Brain microvascular endothelial cell (primary cell): ENCODE measurements at regions not wholly inside any gene's neighbourhood (a gene's known extent, or its start where the extent isn't known, plus 50 kb on each side); places are given as distances from the start of the nearest gene placed in this dataset.

Source experiments
- DNase-seq: peaks from one replicate; pipeline ENCODE4 v3.0.0-alpha.2; 2020
- H3K27ac ChIP-seq: fragments of 250-450 bp; sonication (Bioruptor Pico); 2 replicates; pipeline ENCODE4 v1.5.1; 2020; ENCODE audit warnings: mild to moderate bottlenecking, moderate library complexity
- H3K27me3 ChIP-seq: fragments of 250-450 bp; sonication (Bioruptor Pico); replicated peaks from 2 replicates; pipeline ENCODE4 v1.5.1; 2020; ENCODE audit warnings: mild to moderate bottlenecking
- H3K36me3 ChIP-seq: fragments of 250-450 bp; sonication (Bioruptor Pico); replicated peaks from 2 replicates; pipeline ENCODE4 v1.5.1; 2020; ENCODE audit warnings: mild to moderate bottlenecking
- H3K4me3 ChIP-seq: 2 replicates; pipeline ENCODE4 v1.5.1; 2011; ENCODE audit warnings: low read depth, mild to moderate bottlenecking, control low read depth, low read length, moderate library complexity
- in situ Hi-C: cut with HindIII; loops from 2 replicates; pipeline ENCODE4 v1.10.0; 2017; ENCODE audit warnings: low sequenced_read_pairs, low pct_ligation_motif_present
- TF ChIP-seq, protein P1 (sequence below): IDR thresholded peaks from 2 replicates; pipeline ENCODE4 v1.5.1; 2011; ENCODE audit warnings: low read depth, mild to moderate bottlenecking, moderate library complexity, low read length, control low read depth, inconsistent platforms; ENCODE audit errors: missing control alignments

DNA sequence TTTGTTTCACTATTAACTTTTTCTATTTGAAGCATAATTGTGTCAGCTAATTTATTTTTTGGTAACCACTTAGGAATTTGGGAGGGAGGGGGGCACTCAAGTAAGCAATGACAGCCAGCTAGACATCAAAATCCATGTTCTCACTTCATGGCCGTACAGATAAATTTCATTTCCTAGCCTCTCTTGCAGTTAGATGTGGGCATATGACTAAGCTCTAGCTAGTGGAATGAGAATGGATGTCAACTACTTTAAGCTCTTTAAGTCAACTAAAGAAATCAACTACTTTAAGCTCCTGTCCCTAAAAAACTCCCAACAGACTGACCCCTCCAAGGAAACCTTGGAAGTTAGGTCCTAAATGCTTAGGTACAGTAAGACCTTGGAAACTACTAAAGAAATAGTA lies 92.0 kb downstream of the KCNRG start:
- in situ Hi-C loops = no loop called here
- no peaks in the 10 kb centered on the region for H3K27me3 ChIP-seq
- no peak overlapping the region for H3K27ac ChIP-seq
- no peak overlapping the region for H3K4me3 ChIP-seq
- H3K36me3 ChIP-seq = no peaks in the 10 kb centered on the region
- TF ChIP-seq, protein P1, sequence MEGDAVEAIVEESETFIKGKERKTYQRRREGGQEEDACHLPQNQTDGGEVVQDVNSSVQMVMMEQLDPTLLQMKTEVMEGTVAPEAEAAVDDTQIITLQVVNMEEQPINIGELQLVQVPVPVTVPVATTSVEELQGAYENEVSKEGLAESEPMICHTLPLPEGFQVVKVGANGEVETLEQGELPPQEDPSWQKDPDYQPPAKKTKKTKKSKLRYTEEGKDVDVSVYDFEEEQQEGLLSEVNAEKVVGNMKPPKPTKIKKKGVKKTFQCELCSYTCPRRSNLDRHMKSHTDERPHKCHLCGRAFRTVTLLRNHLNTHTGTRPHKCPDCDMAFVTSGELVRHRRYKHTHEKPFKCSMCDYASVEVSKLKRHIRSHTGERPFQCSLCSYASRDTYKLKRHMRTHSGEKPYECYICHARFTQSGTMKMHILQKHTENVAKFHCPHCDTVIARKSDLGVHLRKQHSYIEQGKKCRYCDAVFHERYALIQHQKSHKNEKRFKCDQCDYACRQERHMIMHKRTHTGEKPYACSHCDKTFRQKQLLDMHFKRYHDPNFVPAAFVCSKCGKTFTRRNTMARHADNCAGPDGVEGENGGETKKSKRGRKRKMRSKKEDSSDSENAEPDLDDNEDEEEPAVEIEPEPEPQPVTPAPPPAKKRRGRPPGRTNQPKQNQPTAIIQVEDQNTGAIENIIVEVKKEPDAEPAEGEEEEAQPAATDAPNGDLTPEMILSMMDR = no peak
- DNase-seq = no peak

DNA sequence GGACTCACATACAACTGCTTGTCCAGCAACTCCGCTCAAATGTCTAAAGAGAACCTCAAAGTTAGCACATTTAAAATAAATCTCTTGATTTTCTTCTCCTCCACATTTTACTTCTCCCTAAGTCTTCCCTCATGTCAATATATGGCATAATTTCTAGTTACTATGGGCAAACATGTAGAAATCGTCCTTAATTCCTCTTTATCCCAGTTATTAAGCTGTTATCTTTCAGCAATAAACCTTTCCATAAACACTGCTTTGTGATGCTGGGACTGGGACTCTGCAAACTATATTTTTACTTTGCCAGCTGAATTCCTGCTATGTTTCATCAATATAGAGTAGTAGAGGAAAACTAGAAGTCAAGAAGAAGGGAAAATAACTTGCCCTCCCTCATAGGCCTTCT lies 99.7 kb downstream of the KCNRG start:
- H3K27ac ChIP-seq = no peak overlapping the region
- in situ Hi-C loops = no loop called here
- no peak for DNase-seq
- no peaks in the 10 kb centered on the region for H3K27me3 ChIP-seq
- TF ChIP-seq, protein P1 = no peak
- no peak overlapping the region for H3K4me3 ChIP-seq
- no peaks in the 10 kb centered on the region for H3K36me3 ChIP-seq

DNA sequence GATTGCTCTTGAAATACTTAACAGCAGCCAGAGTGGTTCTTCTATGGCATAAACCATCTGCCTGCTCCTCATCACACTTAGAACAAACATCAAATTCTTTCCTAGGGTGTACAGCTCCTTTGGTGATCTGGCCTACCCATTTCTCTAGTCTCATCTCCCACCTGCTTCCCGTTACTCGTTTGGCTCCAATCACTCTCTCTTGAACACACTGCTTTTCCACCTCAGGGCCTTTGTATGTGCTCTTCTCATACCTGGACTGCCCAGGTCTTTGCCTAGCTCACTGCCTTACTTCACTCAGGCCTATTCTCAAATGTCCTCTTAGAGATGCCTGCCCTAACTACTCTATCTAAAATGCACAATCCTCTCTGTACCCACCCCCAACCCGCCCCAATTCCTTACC lies 100.5 kb downstream of the KCNRG start:
- no peak overlapping the region for H3K27ac ChIP-seq
- no peaks in the 10 kb centered on the region for H3K27me3 ChIP-seq
- TF ChIP-seq, protein P1 = no peak
- no peaks in the 10 kb centered on the region for H3K36me3 ChIP-seq
- in situ Hi-C loops = no loop called here
- DNase-seq = no peak
- H3K4me3 ChIP-seq = no peak overlapping the region

DNA sequence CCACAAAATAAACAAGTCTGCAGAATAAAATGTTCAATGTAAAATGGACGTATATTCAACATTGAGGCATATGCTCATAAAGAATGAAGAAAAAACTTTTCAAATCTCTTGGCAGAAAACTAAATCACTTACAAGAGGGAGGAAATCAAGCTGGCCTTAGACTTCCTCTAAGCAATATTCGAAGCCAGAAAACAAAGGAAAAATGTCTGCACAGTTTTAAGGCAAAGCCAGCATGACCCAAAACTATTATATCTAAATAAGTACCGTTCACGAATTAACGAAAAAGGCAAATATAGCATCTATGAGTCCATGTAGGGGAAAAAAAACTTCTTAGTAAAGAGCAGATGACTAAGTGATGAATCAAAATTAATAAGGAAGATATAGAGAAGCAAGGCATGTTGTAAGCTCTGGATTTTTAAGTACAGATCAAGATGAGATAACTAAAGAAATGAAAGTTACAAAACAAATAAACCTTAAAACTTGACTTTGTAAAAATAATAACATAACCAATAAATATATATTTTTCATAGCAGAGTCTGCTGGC lies 101.3 kb downstream of the KCNRG start:
- DNase-seq = no peak
- no peak overlapping the region for H3K4me3 ChIP-seq
- H3K27me3 ChIP-seq = no peaks in the 10 kb centered on the region
- H3K27ac ChIP-seq = no peak overlapping the region
- TF ChIP-seq, protein P1 = no peak
- in situ Hi-C loops = no loop called here
- H3K36me3 ChIP-seq = no peaks in the 10 kb centered on the region

DNA sequence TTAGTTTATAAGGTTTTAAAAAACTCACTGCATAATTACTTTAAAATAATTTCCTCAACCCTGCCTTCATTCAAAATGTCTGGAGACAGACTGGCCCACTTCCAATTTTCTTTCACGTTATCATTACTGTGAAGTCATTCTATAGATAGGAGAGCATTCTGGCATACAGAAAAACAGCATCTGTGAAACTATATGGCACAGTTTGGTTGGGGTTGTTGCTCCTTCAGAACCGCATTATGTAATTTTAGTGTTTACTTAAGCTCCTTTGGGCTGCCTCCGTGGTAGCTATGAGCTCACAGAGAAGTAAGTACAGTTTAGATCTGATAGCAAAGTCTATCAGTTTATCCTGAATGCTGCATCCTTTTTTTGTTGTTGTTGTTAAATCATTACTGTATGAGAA lies 104.3 kb downstream of the KCNRG start:
- in situ Hi-C loops = no loop called here
- DNase-seq = peak; percentile 60

More for the DNA sequence above, 104.3 kb downstream of the KCNRG start:
- H3K4me3 ChIP-seq = no peak overlapping the region
- no peaks in the 10 kb centered on the region for H3K27me3 ChIP-seq
- TF ChIP-seq, protein P1 = no peak
- H3K36me3 ChIP-seq = no peaks in the 10 kb centered on the region
- H3K27ac ChIP-seq = no peak overlapping the region
